BE2C (cell line): ENCODE measurements at regions not wholly inside any gene's neighbourhood (a gene's known extent, or its start where the extent isn't known, plus 50 kb on each side); places are given as distances from the start of the nearest gene placed in this dataset.

Experiments
- DNase-seq: peaks from one replicate; pipeline ENCODE4 v3.0.0-alpha.2; 2020
- H3K27me3 ChIP-seq: fragments of 250-450 bp; sonication (Bioruptor Pico); 2 replicates; pipeline ENCODE4 v1.5.1; 2020; ENCODE audit warnings: mild to moderate bottlenecking
- H3K36me3 ChIP-seq: fragments of 250-450 bp; sonication (Bioruptor Pico); 2 replicates; pipeline ENCODE4 v1.5.1; 2020; ENCODE audit warnings: mild to moderate bottlenecking
- H3K4me1 ChIP-seq: fragments of 250-450 bp; sonication (Bioruptor Pico); 2 replicates; pipeline ENCODE4 v1.5.1; 2020
- H3K4me3 ChIP-seq: 2 replicates; pipeline ENCODE4 v1.5.1; 2011; ENCODE audit warnings: low read depth, low read length
- H3K9me3 ChIP-seq: fragments of 250-450 bp; sonication (Bioruptor Pico); 2 replicates; pipeline ENCODE4 v1.5.1; 2020
- TF ChIP-seq, protein P1 (sequence below): IDR thresholded peaks from 2 replicates; pipeline ENCODE4 v1.5.1; 2012; ENCODE audit warnings: mild to moderate bottlenecking, low read depth, low read length

GRCh38 chr7:24521917-24522623, 51.2 kb upstream of the PALS2 start:
- Histone ChIP-seq H3K36me3 (no peaks in the 10 kb centered on the region), H3K27me3 (peaks cover 12% of the 10 kb centered on the region), H3K9me3 (no peaks in the 10 kb centered on the region), H3K4me1 (no peaks in the 10 kb centered on the region), H3K4me3 (no peak overlapping the region)
- DNase-seq: no peak
- TF ChIP-seq, protein P1, sequence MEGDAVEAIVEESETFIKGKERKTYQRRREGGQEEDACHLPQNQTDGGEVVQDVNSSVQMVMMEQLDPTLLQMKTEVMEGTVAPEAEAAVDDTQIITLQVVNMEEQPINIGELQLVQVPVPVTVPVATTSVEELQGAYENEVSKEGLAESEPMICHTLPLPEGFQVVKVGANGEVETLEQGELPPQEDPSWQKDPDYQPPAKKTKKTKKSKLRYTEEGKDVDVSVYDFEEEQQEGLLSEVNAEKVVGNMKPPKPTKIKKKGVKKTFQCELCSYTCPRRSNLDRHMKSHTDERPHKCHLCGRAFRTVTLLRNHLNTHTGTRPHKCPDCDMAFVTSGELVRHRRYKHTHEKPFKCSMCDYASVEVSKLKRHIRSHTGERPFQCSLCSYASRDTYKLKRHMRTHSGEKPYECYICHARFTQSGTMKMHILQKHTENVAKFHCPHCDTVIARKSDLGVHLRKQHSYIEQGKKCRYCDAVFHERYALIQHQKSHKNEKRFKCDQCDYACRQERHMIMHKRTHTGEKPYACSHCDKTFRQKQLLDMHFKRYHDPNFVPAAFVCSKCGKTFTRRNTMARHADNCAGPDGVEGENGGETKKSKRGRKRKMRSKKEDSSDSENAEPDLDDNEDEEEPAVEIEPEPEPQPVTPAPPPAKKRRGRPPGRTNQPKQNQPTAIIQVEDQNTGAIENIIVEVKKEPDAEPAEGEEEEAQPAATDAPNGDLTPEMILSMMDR: no peak
